ENCODE measurements at regions not wholly inside any gene's neighbourhood (a gene's known extent, or its start where the extent isn't known, plus 50 kb on each side); places are given as distances from the start of the nearest gene placed in this dataset.

GRCh38 chr6:131410785-131411184 is 162.2 kb upstream of the ARG1 start:
- H3K4me3 ChIP-seq (ENCODE audit: low read depth, low read length), result no peak overlapping the region
- no peak for DNase-seq (ENCODE audit: low read depth)
- no peak for TF ChIP-seq MAX (IDR thresholded peaks at IDR 0.05; ENCODE audit: low read depth, low read length)
- TF ChIP-seq MYC (IDR thresholded peaks at IDR 0.05; ENCODE audit: low read depth, low read length), result no peak
- no peak for TF ChIP-seq CTCF (IDR thresholded peaks at IDR 0.05; ENCODE audit: low read depth, low read length)
- no peak for TF ChIP-seq POLR2A (IDR thresholded peaks at IDR 0.05; ENCODE audit: extremely low read depth, insufficient read length)

GRCh38 chr6:131412960-131413830 is 159.8 kb upstream of the ARG1 start:
- no peak for DNase-seq (ENCODE audit: low read depth)
- TF ChIP-seq MYC (IDR thresholded peaks at IDR 0.05; ENCODE audit: low read depth, low read length) (no peak), POLR2A (IDR thresholded peaks at IDR 0.05; ENCODE audit: extremely low read depth, insufficient read length) (no peak), MAX (IDR thresholded peaks at IDR 0.05; ENCODE audit: low read depth, low read length) (no peak), CTCF (IDR thresholded peaks at IDR 0.05; ENCODE audit: low read depth, low read length) (no peak)
- H3K4me3 ChIP-seq (ENCODE audit: low read depth, low read length), result no peak overlapping the region

- TF ChIP-seq MYC (IDR thresholded peaks at IDR 0.05; ENCODE audit: low read depth, low read length), result no peak
- DNase-seq (ENCODE audit: low read depth), result no peak
- no peak overlapping the region for H3K4me3 ChIP-seq (ENCODE audit: low read depth, low read length)
Observed at GRCh38 chr6:131413831-131414191, 159.2 kb upstream of the ARG1 start.

- no peak overlapping the region for H3K4me3 ChIP-seq (ENCODE audit: low read depth, low read length)
- no peak for DNase-seq (ENCODE audit: low read depth)
- TF ChIP-seq MYC (IDR thresholded peaks at IDR 0.05; ENCODE audit: low read depth, low read length) (no peak), MAX (IDR thresholded peaks at IDR 0.05; ENCODE audit: low read depth, low read length) (no peak), POLR2A (IDR thresholded peaks at IDR 0.05; ENCODE audit: extremely low read depth, insufficient read length) (no peak), CTCF (IDR thresholded peaks at IDR 0.05; ENCODE audit: low read depth, low read length) (no peak)
Observed at GRCh38 chr6:131414956-131415355, 158.1 kb upstream of the ARG1 start.

GRCh38 chr6:131418441-131418840 is 154.6 kb upstream of the ARG1 start:
- no peak for DNase-seq (ENCODE audit: low read depth)
- H3K4me3 ChIP-seq (ENCODE audit: low read depth, low read length), result no peak overlapping the region
- TF ChIP-seq MYC (IDR thresholded peaks at IDR 0.05; ENCODE audit: low read depth, low read length) (no peak), MAX (IDR thresholded peaks at IDR 0.05; ENCODE audit: low read depth, low read length) (no peak), POLR2A (IDR thresholded peaks at IDR 0.05; ENCODE audit: extremely low read depth, insufficient read length) (no peak)

GRCh38 chr6:131419702-131420101 is 153.3 kb upstream of the ARG1 start:
- no peak overlapping the region for H3K4me3 ChIP-seq (ENCODE audit: low read depth, low read length)
- no peak for DNase-seq (ENCODE audit: low read depth)
- TF ChIP-seq POLR2A (IDR thresholded peaks at IDR 0.05; ENCODE audit: extremely low read depth, insufficient read length) (no peak), CTCF (IDR thresholded peaks at IDR 0.05; ENCODE audit: low read depth, low read length) (no peak), MAX (IDR thresholded peaks at IDR 0.05; ENCODE audit: low read depth, low read length) (no peak), MYC (IDR thresholded peaks at IDR 0.05; ENCODE audit: low read depth, low read length) (no peak)

Measured in NB4 (cell line).